GM12878 (cell line): ENCODE measurements at regions not wholly inside any gene's neighbourhood (a gene's known extent, or its start where the extent isn't known, plus 50 kb on each side); places are given as distances from the start of the nearest gene placed in this dataset.

ENCODE experiments used
- ATAC-seq: fragments of 200-7000 bp; cut with Tn5 transposase; 3 replicates; pipeline ENCODE4 v1.9.1; 2020; ENCODE audit warnings: mild to moderate bottlenecking, moderate library complexity
- BruUV-seq: library from RNA; stranded (reverse); fragments of 400-500 nt; replicated peaks from 2 replicates; lab custom pipeline; 2021; lab: Mats Ljungman, UMichigan
- CTCF ChIA-PET: fragments of 300-600 bp; sonication (Branson Sonifier 250); formaldehyde crosslinking; extraction: SDS; loops from one replicate; lab custom pipeline; 2021; ENCODE audit warnings: inconsistent platforms; lab: Yijun Ruan, JAX
- POLR2A ChIA-PET: fragments of 350-600 bp; formaldehyde crosslinking; extraction: SDS; loops from one replicate; lab custom pipeline; 2021; ENCODE audit warnings: inconsistent platforms; lab: Charles Lee
- RAD21 ChIA-PET: fragments of 300-600 bp; sonication (Branson Sonifier 250); formaldehyde crosslinking; loops from one replicate; lab custom pipeline; 2023; ENCODE audit warnings: antibody characterized with exemption; ENCODE audit not compliant: unreplicated experiment; lab: Charles Lee
- SMC1A ChIA-PET: fragments of 300-600 bp; sonication (Branson Sonifier 250); formaldehyde crosslinking; loops from one replicate; lab custom pipeline; 2023; ENCODE audit not compliant: unreplicated experiment, uncharacterized antibody; lab: Charles Lee
- DNase-seq: peaks from one replicate; pipeline ENCODE4 v3.0.0-alpha.2; 2011; ENCODE audit warnings: low read depth, low spot score
- FAIRE-seq: peaks from 3 replicates; lab custom pipeline; 2011; peaks lifted over from hg19 to GRCh38; lab: Jason Lieb, UNC
- H2AFZ ChIP-seq: 2 replicates; pipeline ENCODE4 v1.6.0; 2011; ENCODE audit warnings: low read depth, low read length, control low read depth; ENCODE audit not compliant: control insufficient read depth
- H3K27ac ChIP-seq: 2 replicates; pipeline ENCODE4 v1.5.1; 2011; ENCODE audit warnings: control low read depth; ENCODE audit not compliant: control insufficient read depth, insufficient read depth
- H3K27me3 ChIP-seq, 2 experiments: replicated peaks in 1 of 2; 2 replicates each; pipeline versions ENCODE4 v1.6.0 to v1.6.1; 2011; ENCODE audit warnings: low read length in 1 of 2; ENCODE audit not compliant: control insufficient read depth in 2 of 2, insufficient read depth in 2 of 2
- H3K36me3 ChIP-seq, 2 experiments: 2 replicates each; pipeline ENCODE4 v1.5.1; 2011; ENCODE audit warnings: low read length in 1 of 2; ENCODE audit not compliant: control insufficient read depth in 2 of 2, insufficient read depth in 2 of 2
- H3K4me1 ChIP-seq: 2 replicates; pipeline ENCODE4 v1.6.1; 2011; ENCODE audit warnings: mild to moderate bottlenecking, low read length, moderate library complexity, mixed read lengths; ENCODE audit not compliant: control insufficient read depth, insufficient read depth
- H3K4me2 ChIP-seq: 2 replicates; pipeline ENCODE4 v1.6.0; 2011; ENCODE audit warnings: control low read depth; ENCODE audit not compliant: control insufficient read depth, insufficient read depth
- H3K4me3 ChIP-seq: fragments of 200-600 bp; sonication (generic); 2 replicates; pipeline ENCODE4 v1.5.1; 2016
- H3K79me2 ChIP-seq: 2 replicates; pipeline ENCODE4 v1.6.0; 2011; ENCODE audit warnings: low read length; ENCODE audit not compliant: control insufficient read depth, insufficient read depth
- H3K9ac ChIP-seq: 2 replicates; pipeline ENCODE4 v1.8.0; 2011; ENCODE audit warnings: low read length, control low read depth, mixed read lengths; ENCODE audit not compliant: control insufficient read depth, insufficient read depth
- H3K9me3 ChIP-seq: replicated peaks from 3 replicates; pipeline ENCODE4 v1.5.1; 2011; ENCODE audit warnings: mild to moderate bottlenecking, low read length; ENCODE audit not compliant: control insufficient read depth, insufficient read depth
- H4K20me1 ChIP-seq: 2 replicates; pipeline ENCODE4 v1.6.0; 2011; ENCODE audit not compliant: control insufficient read depth, insufficient read depth
- BMI1 ChIP-seq: fragments of 450-650 bp; IDR thresholded peaks from 2 replicates; pipeline ENCODE4 v1.6.1; 2016; ENCODE audit warnings: mild to moderate bottlenecking, moderate library complexity, borderline replicate concordance
- CBX3 ChIP-seq: fragments of 200-600 bp; sonication (generic); IDR thresholded peaks from 2 replicates; pipeline ENCODE4 v1.6.1; 2016; ENCODE audit warnings: low read depth, borderline replicate concordance
- CHD2 ChIP-seq: IDR thresholded peaks from 2 replicates; pipeline ENCODE4 v1.6.1; 2011; ENCODE audit warnings: low read depth, low read length, improper control_type of control experiment, borderline replicate concordance
- IKZF2 ChIP-seq, 2 experiments: fragments of 450-650 bp; IDR thresholded peaks; 2 replicates each; pipeline ENCODE4 v1.6.1; 2017; ENCODE audit warnings: mild to moderate bottlenecking in 2 of 2, moderate library complexity in 2 of 2
- KLF5 ChIP-seq: fragments of 450-650 bp; IDR thresholded peaks from 2 replicates; pipeline ENCODE4 v1.6.1; 2014; ENCODE audit warnings: mild to moderate bottlenecking; ENCODE audit not compliant: partially characterized antibody
- MEF2A ChIP-seq: IDR thresholded peaks from 2 replicates; pipeline ENCODE4 v1.6.1; 2011; ENCODE audit warnings: low read depth, mild to moderate bottlenecking, low read length, moderate library complexity; ENCODE audit not compliant: insufficient read depth
- MEF2B ChIP-seq: fragments of 450-650 bp; IDR thresholded peaks from 2 replicates; pipeline ENCODE4 v1.6.1; 2018; ENCODE audit warnings: mild to moderate bottlenecking, moderate library complexity; ENCODE audit not compliant: partially characterized antibody, poor library complexity, severe bottlenecking
- MTA3 ChIP-seq: IDR thresholded peaks from 2 replicates; pipeline ENCODE4 v1.6.1; 2012; ENCODE audit warnings: low read length, inconsistent platforms, borderline replicate concordance
- MYB ChIP-seq: fragments of 150-350 bp; IDR thresholded peaks from 2 replicates; pipeline ENCODE4 v1.6.1; 2014; ENCODE audit warnings: mild to moderate bottlenecking, low read depth, low read length, borderline replicate concordance
- SPI1 ChIP-seq: IDR thresholded peaks from 2 replicates; pipeline ENCODE4 v1.6.1; 2011; ENCODE audit warnings: low read depth, mild to moderate bottlenecking, low read length, moderate library complexity, borderline replicate concordance; ENCODE audit not compliant: insufficient read depth
- ZZZ3 ChIP-seq: IDR thresholded peaks from 2 replicates; pipeline ENCODE4 v1.6.1; 2011; ENCODE audit warnings: low read depth; ENCODE audit not compliant: control insufficient read depth, insufficient read length
- WGBS: methylation state at CpG from one replicate; pipeline ENCODE4 v1.1.6; 2016; ENCODE audit warnings: low lambda C conversion rate; ENCODE audit not compliant: insufficient replicate concordance, insufficient coverage; ENCODE audit errors: missing lambda C conversion rate; 5-methylcytosine and 5-hydroxymethylcytosine counted together
- in situ Hi-C: fragments of 300-500 bp; cut with MboI; formaldehyde crosslinking; loops from 9 replicates; pipeline ENCODE4 v1.14.3; 2018; ENCODE audit warnings: mixed read lengths
- intact Hi-C: fragments of 100-400 bp; cut with micrococcal nuclease; formaldehyde crosslinking; loops from one replicate; pipeline ENCODE4 v1.14.2; 2022; ENCODE audit not compliant: unreplicated experiment
- TF ChIP-seq, protein P1 (sequence below), 3 experiments: IDR thresholded peaks in 2 of 3; conservative IDR thresholded peaks in 1 of 3; 2 replicates each; pipeline ENCODE4 v1.5.1; 2011; ENCODE audit warnings: low read depth in 3 of 3, low read length in 3 of 3, mild to moderate bottlenecking in 3 of 3, control low read depth in 2 of 3, moderate library complexity in 2 of 3, inconsistent platforms in 1 of 3, mixed read lengths in 1 of 3; ENCODE audit not compliant: control insufficient read depth in 2 of 3, insufficient read depth in 1 of 3; ENCODE audit errors: extremely low read depth in 1 of 3
- TF ChIP-seq, protein P2 (sequence below): fragments of 450-650 bp; IDR thresholded peaks from 2 replicates; pipeline ENCODE4 v1.6.1; 2016; ENCODE audit warnings: mild to moderate bottlenecking

GRCh38 chr17:65345261-65346005 is 208.3 kb downstream of the RGS9 start:
- WGBS: 32% methylated on average over 15 of the region's 15 CpGs
- DNase-seq (no peak), FAIRE-seq (no peak), ATAC-seq (no peak)
- CTCF ChIA-PET: no interaction called here
- no peak overlapping the region for H2AFZ ChIP-seq
- in situ Hi-C loops (no loop called here), intact Hi-C loops (no loop called here)
- no peak overlapping the region for H3K4me2 ChIP-seq
- H3K27ac ChIP-seq: no peak overlapping the region
- H3K27me3 ChIP-seq: no peaks in the 10 kb centered on the region
- SMC1A ChIA-PET: no interaction called here
- no peaks in the 10 kb centered on the region for H3K36me3 ChIP-seq
- no peaks in the 10 kb centered on the region for H3K79me2 ChIP-seq
- H3K4me3 ChIP-seq: no peak overlapping the region
- POLR2A ChIA-PET: no interaction called here
- H3K4me1 ChIP-seq: no peaks in the 10 kb centered on the region
- no TSS peak for BruUV-seq
- H3K9ac ChIP-seq: no peak overlapping the region
- H4K20me1 ChIP-seq: no peaks in the 10 kb centered on the region
- TF ChIP-seq MEF2B (no peak), KLF5 (no peak)
- RAD21 ChIA-PET: no interaction called here
- H3K9me3 ChIP-seq: no peaks in the 10 kb centered on the region

GRCh38 chr17:65340401-65340800 is 203.2 kb downstream of the RGS9 start:
- BruUV-seq: no TSS peak
- no peak for TF ChIP-seq MYB
- no peak for TF ChIP-seq CBX3
- TF ChIP-seq SPI1: no peak
- no peak for TF ChIP-seq BMI1
- no peak for TF ChIP-seq ZZZ3
- TF ChIP-seq, protein P1, sequence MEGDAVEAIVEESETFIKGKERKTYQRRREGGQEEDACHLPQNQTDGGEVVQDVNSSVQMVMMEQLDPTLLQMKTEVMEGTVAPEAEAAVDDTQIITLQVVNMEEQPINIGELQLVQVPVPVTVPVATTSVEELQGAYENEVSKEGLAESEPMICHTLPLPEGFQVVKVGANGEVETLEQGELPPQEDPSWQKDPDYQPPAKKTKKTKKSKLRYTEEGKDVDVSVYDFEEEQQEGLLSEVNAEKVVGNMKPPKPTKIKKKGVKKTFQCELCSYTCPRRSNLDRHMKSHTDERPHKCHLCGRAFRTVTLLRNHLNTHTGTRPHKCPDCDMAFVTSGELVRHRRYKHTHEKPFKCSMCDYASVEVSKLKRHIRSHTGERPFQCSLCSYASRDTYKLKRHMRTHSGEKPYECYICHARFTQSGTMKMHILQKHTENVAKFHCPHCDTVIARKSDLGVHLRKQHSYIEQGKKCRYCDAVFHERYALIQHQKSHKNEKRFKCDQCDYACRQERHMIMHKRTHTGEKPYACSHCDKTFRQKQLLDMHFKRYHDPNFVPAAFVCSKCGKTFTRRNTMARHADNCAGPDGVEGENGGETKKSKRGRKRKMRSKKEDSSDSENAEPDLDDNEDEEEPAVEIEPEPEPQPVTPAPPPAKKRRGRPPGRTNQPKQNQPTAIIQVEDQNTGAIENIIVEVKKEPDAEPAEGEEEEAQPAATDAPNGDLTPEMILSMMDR (IDR thresholded peaks at IDR 0.05 in 2 of 3, conservative IDR thresholded peaks at IDR 0.05 in 1 of 3; ENCODE audit: control insufficient read depth in 2 of 3, extremely low read depth in 1 of 3, insufficient read depth in 1 of 3, low read depth in 3 of 3, low read length in 3 of 3): no peak
- no peak for TF ChIP-seq IKZF2 (IDR thresholded peaks at IDR 0.05)
- no peak for TF ChIP-seq MEF2A
- no peak for TF ChIP-seq MTA3
- TF ChIP-seq, protein P2, sequence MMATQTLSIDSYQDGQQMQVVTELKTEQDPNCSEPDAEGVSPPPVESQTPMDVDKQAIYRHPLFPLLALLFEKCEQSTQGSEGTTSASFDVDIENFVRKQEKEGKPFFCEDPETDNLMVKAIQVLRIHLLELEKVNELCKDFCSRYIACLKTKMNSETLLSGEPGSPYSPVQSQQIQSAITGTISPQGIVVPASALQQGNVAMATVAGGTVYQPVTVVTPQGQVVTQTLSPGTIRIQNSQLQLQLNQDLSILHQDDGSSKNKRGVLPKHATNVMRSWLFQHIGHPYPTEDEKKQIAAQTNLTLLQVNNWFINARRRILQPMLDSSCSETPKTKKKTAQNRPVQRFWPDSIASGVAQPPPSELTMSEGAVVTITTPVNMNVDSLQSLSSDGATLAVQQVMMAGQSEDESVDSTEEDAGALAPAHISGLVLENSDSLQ: no peak
- no peak for TF ChIP-seq CHD2

More at GRCh38 chr17:65340401-65340800, 203.2 kb downstream of the RGS9 start:
- Histone ChIP-seq H3K36me3 (no peaks in the 10 kb centered on the region), H3K27me3 (no peaks in the 10 kb centered on the region), H4K20me1 (no peaks in the 10 kb centered on the region), H3K4me1 (no peaks in the 10 kb centered on the region), H3K4me3 (no peak overlapping the region), H3K79me2 (no peaks in the 10 kb centered on the region), H2AFZ (no peak overlapping the region), H3K9ac (no peak overlapping the region), H3K9me3 (no peaks in the 10 kb centered on the region), H3K4me2 (no peak overlapping the region), H3K27ac (no peak overlapping the region)
- ChIA-PET SMC1A (no interaction called here), POLR2A (no interaction called here), CTCF (no interaction called here), RAD21 (no interaction called here)
- in situ Hi-C loops: no loop called here
- DNase-seq: no peak
- intact Hi-C loops: no loop called here
- no peak for FAIRE-seq
- no peak for ATAC-seq
